Stimulated activated CD8-positive, alpha-beta memory T cell treated with anti-CD3 and anti-CD28 coated beads, Interleukin-4, amount 100 ng/mL, for 24 hours (primary cell): ENCODE measurements at regions not wholly inside any gene's neighbourhood (a gene's known extent, or its start where the extent isn't known, plus 50 kb on each side); places are given as distances from the start of the nearest gene placed in this dataset.
"Not testable (repeated sequence)": the region's sequence is repeated elsewhere in the genome, so short reads cannot be mapped to it uniquely, and the experiment has no call there.

ENCODE experiments used
- DNase-seq: peaks from one replicate; pipeline ENCODE4 v3.0.0-alpha.2; 2020; ENCODE audit warnings: low read depth

DNA sequence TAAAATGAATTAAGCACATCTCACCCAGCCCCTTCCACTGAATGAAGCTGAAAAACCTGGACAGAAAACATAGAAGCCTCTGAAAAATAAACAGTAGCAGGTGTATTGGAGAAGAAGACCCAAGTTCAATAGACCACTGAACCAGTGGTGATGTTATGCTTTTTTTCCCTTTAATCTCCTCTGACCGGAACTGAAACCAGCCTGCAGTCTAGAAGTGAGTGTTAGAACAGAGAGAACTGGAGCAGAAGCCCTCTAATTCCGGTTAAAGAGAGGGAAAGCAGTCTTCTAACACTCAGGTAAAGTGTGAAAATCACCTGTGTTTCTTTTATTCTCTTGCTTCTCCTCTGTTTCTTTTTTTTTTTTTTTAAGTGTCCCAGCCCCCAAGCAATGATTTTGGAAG is 83.5 kb upstream of the CCL21 start:
- DNase-seq = no peak

DNA sequence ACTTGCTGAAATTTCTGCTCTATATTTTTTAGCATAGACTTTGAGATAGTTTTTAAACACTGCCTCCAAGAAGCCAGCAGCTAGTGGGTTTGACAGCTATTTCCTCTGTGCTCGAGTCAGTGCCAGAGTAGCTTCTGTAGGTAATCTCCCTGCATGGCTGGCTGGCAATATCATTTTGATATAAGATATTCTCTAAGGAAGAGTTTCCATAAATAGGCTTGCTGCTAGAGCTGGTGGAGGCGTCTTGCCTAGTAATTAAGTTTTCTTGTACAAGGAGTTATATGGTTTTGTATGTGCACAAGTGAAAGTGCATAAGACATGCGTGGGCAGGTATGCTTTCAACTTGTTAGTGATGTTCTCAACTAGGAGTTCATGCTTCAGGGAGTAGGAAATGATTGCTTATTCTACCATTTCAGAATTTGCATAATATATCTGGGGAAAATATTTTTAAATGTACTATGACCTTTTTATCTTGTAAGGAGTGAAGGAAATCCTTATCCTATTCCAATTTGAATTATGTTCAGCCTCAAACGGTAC is 74.1 kb upstream of the CCL21 start:
- no peak for DNase-seq

DNA sequence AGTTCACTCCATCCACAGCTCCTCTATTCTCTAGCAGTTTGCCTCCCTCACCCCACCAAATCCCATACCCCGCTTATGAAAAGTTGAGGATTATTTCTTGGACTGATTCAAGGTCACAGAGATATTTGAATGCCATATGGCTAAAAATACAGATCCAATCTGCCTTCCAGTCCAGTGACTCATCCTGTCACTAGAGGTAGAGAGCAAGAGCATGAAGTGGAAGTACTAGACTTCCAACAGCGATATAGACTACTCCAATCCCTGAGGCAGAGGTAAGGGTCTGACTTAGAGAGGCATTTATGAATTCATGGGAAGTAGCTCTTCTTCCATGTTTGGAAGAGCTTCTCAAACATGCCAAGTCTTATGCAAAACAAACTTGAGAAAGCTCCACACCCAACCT is 72.4 kb upstream of the CCL21 start:
- no peak for DNase-seq

- DNase-seq = no peak
These were observed 67.7 kb upstream of the CCL21 start for GRCh38 chr9:34777666-34778065.

DNA sequence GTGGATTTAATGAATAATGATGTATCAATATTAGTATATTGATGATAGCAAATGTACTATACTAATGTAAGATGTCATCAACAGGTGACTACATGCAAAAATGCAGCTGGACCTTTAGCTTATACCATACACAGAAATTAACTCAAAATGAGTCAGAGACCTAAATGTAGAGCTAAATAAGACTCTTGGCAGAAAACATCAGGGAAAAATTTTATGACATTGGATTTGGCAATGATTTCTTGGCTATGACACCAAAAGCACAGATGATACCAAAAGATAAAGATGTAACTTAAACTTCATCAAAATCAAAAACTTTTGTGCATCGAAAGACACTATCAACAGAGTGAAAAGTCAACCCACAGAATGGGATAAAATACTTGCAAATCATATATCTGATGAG is 64.0 kb upstream of the CCL21 start:
- DNase-seq = no peak

- DNase-seq = no peak
These were observed 63.5 kb upstream of the CCL21 start for GRCh38 chr9:34773306-34773910.

GRCh38 chr9:34771007-34771406 is 61.1 kb upstream of the CCL21 start:
- no peak for DNase-seq

- DNase-seq = not testable (repeated sequence)
These were observed 57.2 kb upstream of the CCL21 start for GRCh38 chr9:34767087-34767486.

DNA sequence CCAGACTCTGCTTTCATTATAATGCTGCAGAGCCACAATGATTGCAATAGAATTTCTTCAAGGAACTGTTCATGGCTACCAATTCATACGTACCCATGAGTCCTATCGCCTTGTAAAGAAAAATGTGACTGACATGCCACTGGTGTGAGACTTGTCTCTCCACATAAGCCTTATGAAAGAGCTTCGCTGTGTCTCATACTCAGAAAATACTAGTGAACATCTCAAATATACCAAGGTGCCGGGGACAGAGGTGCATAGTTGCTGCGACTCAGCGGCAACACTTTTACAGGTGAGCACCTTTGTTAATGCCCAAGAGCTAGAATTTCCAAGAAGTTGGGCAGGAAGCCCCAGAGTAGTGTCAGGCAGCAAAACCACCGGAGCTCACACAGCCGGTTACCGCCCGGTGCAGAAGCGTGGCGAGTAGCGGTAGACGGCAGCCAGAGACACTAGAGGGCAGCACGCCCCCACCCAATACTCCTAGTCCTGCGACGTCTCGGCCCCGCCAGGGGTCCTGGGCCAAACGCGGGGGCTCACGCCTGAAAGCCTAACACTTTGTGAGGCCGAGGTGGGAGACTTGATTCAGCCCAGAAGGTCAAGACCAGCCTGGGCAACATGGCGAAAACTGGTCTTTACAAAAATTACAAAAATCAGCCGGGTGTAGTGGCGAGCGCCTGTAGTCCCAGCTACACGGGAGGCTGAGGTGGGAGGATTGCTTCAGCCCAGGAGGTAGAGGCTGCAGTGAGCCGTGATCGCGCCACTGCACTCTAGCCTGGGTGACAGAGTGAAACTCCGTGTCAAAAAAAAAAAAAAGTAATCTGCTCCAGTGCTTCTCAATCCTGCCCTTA is 50.5 kb upstream of the CCL21 start:
- peak; percentile 12 for DNase-seq
